Hematopoietic multipotent progenitor cell treated with erythropoietin and hydrocortisone succinate and interleukin-3 and kit ligand, for 17 days (in vitro differentiated cells): ENCODE measurements at regions not wholly inside any gene's neighbourhood (a gene's known extent, or its start where the extent isn't known, plus 50 kb on each side); places are given as distances from the start of the nearest gene placed in this dataset.
"Not testable (repeated sequence)": the region's sequence is repeated elsewhere in the genome, so short reads cannot be mapped to it uniquely, and the experiment has no call there.

Experiments used
- DNase-seq: peaks from one replicate; pipeline ENCODE4 v3.0.0-alpha.2; 2015; ENCODE audit warnings: low spot score

- no peak for DNase-seq
Measured at GRCh38 chr20:12113468-12114371, 196.0 kb downstream of the BTBD3 start.

DNA sequence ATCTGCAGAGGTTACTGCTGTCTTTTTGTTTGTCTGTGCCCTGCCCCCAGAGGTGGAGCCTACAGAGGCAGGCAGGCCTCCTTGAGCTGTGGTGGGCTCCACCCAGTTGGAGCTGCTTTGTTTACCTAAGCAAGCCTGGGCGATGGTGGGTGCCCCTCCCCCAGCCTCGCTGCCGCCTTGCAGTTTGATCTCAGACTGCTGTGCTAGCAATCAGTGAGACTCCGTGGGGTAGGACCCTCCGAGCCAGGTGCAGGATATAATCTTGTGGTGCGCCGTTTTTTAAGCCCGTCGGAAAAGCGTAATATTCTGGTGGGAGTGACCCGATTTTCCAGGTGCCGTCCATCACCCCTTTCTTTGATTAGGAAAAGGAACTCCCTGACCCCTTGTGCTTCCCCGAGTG is 211.4 kb downstream of the BTBD3 start:
- not testable (repeated sequence) for DNase-seq

GRCh38 chr20:12129532-12129931 is 211.8 kb downstream of the BTBD3 start:
- DNase-seq, result not testable (repeated sequence)

DNA sequence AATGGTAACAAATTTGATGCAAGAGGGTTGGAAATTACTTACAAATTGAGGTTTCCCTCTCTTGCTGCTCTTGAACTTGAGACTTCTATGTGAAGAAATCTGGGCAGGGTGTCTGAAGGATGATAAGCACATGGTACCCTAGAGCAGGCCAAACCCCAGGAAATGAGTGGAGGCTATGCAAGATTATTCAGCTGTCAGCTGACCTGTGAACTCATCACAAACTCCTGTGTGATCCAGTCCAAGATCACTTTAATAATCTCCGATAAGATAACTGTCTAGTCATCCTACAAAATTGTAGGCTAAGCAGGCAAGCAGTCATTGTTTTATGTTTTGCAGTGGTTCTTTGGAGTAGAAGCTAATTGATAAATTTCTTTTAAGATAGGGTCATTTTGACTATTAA is 213.1 kb downstream of the BTBD3 start:
- DNase-seq, result no peak

GRCh38 chr20:12133553-12133952 is 215.9 kb downstream of the BTBD3 start:
- no peak for DNase-seq

GRCh38 chr20:12145951-12146350 is 228.3 kb downstream of the BTBD3 start:
- DNase-seq, result not testable (repeated sequence)

DNA sequence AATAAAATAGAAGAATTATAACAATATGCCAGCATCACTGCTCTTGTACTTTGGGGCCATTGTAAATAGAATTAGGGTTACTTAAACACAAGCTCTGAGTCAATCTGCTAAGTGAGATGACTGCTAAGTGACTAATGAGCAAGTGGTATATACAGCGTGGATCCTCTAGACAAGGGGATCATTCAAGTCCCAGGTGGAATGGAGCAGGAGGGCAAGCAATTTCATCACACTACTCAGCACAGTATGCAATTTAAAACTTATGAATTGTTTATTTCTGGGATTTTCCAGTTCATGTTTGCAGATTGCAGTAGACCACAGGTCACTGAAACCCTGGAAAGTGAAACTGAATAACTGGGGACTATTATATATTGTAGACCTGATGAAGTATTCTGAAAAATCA is 235.3 kb downstream of the BTBD3 start:
- DNase-seq, result no peak

DNA sequence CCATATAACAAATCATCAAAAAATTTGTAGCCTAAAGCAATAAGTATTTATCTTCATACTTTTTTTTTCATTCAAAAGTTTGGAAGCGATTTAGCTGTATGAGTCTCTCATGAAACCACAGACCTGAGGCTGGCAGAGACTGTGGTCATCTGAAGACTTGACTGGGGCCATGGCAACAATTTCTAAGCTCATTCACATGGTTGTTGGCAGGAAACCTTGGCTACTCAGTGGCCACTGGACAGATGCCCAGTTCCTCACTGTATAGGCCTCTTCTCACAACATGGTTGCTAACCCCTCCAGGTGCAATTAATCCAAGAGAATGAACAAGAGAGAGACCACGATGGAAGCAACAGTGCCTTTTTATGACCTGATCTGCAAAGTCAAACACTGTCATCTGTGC is 235.9 kb downstream of the BTBD3 start:
- DNase-seq, result no peak

DNA sequence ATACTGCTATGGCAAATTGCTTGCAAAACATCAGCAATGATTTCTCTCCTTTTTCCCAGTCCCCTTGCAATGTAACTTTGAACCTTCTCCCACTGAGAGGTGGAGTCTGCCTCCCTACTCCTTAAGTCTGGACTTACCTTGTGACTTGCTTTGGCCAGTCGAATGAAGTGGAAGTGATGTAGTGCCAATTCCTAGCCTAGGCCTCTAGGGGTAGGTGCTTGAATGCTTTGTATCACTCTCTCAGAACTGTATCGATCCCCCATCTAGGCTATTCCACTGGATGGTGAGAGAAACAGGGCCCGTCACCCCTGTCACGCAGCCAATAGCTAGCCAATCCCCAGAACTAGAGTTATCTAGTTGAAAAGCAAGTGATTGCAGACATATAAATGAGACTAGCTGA is 238.6 kb downstream of the BTBD3 start:
- no peak for DNase-seq

DNA sequence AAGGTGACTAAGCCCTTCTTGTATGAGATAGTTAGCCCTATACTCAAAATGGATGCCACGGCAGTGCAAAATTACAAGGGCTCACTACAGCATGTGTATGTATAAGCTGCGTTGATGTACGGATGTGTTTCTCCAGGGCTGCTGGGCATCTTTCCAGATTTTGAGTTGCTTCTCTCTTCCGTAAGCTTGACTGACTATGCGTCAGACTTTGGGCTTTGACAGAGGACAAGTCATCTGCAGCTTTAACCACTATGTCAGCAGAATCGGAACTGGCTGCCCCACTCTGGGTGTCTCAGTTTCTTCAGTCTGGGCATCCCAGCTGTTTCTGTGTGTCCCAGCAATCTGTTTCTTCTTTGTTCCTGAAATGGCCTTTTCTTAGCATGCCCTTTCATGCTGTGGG is 241.6 kb downstream of the BTBD3 start:
- no peak for DNase-seq

GRCh38 chr20:12161734-12162133 is 244.0 kb downstream of the BTBD3 start:
- DNase-seq, result no peak

GRCh38 chr20:12166053-12166717 is 248.5 kb downstream of the BTBD3 start:
- DNase-seq, result no peak

DNA sequence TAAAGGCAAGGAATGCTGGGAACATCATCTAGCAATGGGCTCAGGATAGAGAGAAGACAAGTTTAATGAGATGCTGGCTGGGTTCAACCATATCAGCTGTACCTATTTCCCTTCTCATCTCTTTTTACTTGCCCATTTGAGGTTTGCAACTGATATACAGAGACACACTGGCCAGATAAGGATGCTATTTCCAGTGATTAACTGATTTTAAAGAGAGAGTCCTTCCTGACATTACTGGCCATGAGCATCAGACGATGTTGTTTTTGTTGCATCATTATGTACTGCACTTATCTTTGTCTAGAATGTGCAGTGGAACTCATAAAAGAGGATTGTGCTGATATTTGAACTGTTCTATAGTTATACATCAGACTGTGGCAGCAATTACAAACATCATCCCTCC is 252.7 kb downstream of the BTBD3 start:
- no peak for DNase-seq

- DNase-seq, result no peak
Measured at GRCh38 chr20:12171923-12172524, 254.3 kb downstream of the BTBD3 start.

GRCh38 chr20:12173347-12174012 is 255.8 kb downstream of the BTBD3 start:
- DNase-seq, result no peak

DNA sequence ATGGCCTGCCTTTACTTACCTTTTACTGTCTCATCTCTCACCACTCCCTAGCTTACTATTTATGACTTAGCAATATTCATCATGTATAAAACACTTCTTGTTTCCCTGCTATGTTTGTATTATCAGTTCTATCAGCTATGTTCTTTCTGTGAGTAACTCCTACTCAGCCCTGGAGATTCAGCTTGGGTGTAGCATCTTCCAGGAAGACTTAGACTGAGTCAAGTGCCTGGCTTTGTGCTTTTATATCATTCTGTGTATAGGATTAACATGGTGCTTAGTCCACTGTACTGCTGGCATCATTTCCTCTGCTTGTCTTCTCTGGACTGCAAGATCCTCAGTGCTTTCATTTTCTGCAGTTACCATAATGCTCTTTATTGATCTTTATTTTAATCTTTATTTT is 257.8 kb downstream of the BTBD3 start:
- no peak for DNase-seq

DNA sequence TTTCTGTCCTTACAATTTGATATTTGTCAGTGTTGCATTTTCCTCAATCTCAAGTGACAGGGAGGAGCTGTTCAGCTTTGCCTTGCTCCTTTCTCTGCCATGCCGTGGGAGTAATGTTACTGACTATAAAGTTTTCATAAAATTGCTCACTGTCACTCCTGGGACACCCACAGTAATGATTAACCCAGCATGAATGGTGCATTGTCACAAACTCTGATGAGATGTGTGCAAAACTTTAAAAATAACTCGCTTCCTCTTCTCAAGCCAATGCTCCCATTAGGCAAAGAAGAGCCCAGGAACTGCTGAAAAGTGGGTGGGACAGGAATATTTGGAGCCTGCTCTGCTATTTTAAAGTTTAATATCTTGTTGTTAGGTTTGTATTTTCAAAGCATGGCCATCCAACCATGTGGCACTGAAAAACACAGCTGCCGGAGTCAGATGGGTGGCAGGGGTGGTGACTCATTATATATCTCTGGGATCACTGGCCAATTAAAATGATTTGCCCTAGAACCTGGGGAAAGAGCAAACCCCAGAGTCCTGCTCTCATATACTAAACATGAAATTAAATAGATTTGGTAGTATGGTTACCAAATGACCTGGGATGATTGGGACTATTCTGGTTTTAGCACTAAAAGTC is 260.1 kb downstream of the BTBD3 start:
- no peak for DNase-seq

GRCh38 chr20:12179692-12180091 is 262.0 kb downstream of the BTBD3 start:
- no peak for DNase-seq

GRCh38 chr20:12180107-12180661 is 262.5 kb downstream of the BTBD3 start:
- no peak for DNase-seq

- DNase-seq, result no peak
Measured at GRCh38 chr20:12198281-12198680, 280.6 kb downstream of the BTBD3 start.

GRCh38 chr20:12199703-12200102 is 282.0 kb downstream of the BTBD3 start:
- no peak for DNase-seq
